ENCODE measurements at regions not wholly inside any gene's neighbourhood (a gene's known extent, or its start where the extent isn't known, plus 50 kb on each side); places are given as distances from the start of the nearest gene placed in this dataset.

GRCh38 chr16:87236516-87237115 is 80.6 kb downstream of the C16orf95 start:
- TF ChIP-seq, protein P1, sequence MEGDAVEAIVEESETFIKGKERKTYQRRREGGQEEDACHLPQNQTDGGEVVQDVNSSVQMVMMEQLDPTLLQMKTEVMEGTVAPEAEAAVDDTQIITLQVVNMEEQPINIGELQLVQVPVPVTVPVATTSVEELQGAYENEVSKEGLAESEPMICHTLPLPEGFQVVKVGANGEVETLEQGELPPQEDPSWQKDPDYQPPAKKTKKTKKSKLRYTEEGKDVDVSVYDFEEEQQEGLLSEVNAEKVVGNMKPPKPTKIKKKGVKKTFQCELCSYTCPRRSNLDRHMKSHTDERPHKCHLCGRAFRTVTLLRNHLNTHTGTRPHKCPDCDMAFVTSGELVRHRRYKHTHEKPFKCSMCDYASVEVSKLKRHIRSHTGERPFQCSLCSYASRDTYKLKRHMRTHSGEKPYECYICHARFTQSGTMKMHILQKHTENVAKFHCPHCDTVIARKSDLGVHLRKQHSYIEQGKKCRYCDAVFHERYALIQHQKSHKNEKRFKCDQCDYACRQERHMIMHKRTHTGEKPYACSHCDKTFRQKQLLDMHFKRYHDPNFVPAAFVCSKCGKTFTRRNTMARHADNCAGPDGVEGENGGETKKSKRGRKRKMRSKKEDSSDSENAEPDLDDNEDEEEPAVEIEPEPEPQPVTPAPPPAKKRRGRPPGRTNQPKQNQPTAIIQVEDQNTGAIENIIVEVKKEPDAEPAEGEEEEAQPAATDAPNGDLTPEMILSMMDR (IDR thresholded peaks at IDR 0.05): no peak
- TF ChIP-seq POLR2A (IDR thresholded peaks at IDR 0.05): no peak

Data from heart left ventricle (tissue), 13 donors.